GM23338 (cell line): ENCODE measurements at regions not wholly inside any gene's neighbourhood (a gene's known extent, or its start where the extent isn't known, plus 50 kb on each side); places are given as distances from the start of the nearest gene placed in this dataset.

Source experiments
- CREB1 ChIP-seq: fragments of 250-450 bp; sonication (Bioruptor Pico); IDR thresholded peaks from 2 replicates; pipeline ENCODE4 v1.5.0; 2020; ENCODE audit warnings: low read depth, mild to moderate bottlenecking, moderate library complexity
- EZH2 ChIP-seq: fragments of 200-600 bp; sonication (generic); IDR thresholded peaks from one replicate; pipeline ENCODE4 v1.8.0; 2017; ENCODE audit warnings: antibody characterized with exemption, mild to moderate bottlenecking, low read depth; ENCODE audit not compliant: unreplicated experiment
- EZH2phosphoT487 ChIP-seq: fragments of 200-600 bp; sonication (generic); IDR thresholded peaks from one replicate; pipeline ENCODE4 v1.8.1; 2018; ENCODE audit warnings: antibody characterized with exemption; ENCODE audit not compliant: unreplicated experiment
- JUNB ChIP-seq: IDR thresholded peaks from one replicate; pipeline ENCODE4 v1.6.1; 2016; ENCODE audit warnings: antibody characterized with exemption; ENCODE audit not compliant: unreplicated experiment
- NANOG ChIP-seq: IDR thresholded peaks from 2 replicates; pipeline ENCODE4 v1.6.1; 2016; ENCODE audit warnings: antibody characterized with exemption, borderline replicate concordance
- POLR2AphosphoS5 ChIP-seq: IDR thresholded peaks from 2 replicates; pipeline ENCODE4 v1.6.1; 2016; ENCODE audit warnings: antibody characterized with exemption, low read depth
- STAT1 ChIP-seq: IDR thresholded peaks from one replicate; pipeline ENCODE4 v1.6.1; 2016; ENCODE audit warnings: antibody characterized with exemption; ENCODE audit not compliant: unreplicated experiment
- ZNF114 ChIP-seq: fragments of 250-450 bp; sonication (Bioruptor Pico); IDR thresholded peaks from 2 replicates; pipeline ENCODE4 v1.5.0; 2020; ENCODE audit warnings: mild to moderate bottlenecking, moderate library complexity
- ZNF331 ChIP-seq: fragments of 250-450 bp; sonication (Bioruptor Pico); IDR thresholded peaks from 2 replicates; pipeline ENCODE4 v1.5.0; 2020; ENCODE audit warnings: low read depth, mild to moderate bottlenecking, moderate library complexity
- TF ChIP-seq, protein P1 (sequence below), 2 experiments: fragments of 200-600 bp in 1 of 2; sonication (generic) in 1 of 2; conservative IDR thresholded peaks; 2 replicates each; pipeline versions ENCODE4 v1.5.1 to v1.6.1; 2016 to 2017; ENCODE audit warnings: antibody characterized with exemption in 2 of 2, low read depth in 2 of 2, mild to moderate bottlenecking in 2 of 2, moderate library complexity in 1 of 2
- TF ChIP-seq, protein P2 (sequence below): IDR thresholded peaks from one replicate; pipeline ENCODE4 v1.6.1; 2018; ENCODE audit warnings: antibody characterized with exemption; ENCODE audit not compliant: unreplicated experiment
- TF ChIP-seq, protein P3 (sequence below): IDR thresholded peaks from 2 replicates; pipeline ENCODE4 v1.6.1; 2016; ENCODE audit warnings: antibody characterized with exemption
- TF ChIP-seq, protein P4 (sequence below): fragments of 250-450 bp; sonication (Bioruptor Pico); IDR thresholded peaks from 2 replicates; pipeline ENCODE4 v1.5.0; 2020; ENCODE audit warnings: mild to moderate bottlenecking, moderate library complexity

DNA sequence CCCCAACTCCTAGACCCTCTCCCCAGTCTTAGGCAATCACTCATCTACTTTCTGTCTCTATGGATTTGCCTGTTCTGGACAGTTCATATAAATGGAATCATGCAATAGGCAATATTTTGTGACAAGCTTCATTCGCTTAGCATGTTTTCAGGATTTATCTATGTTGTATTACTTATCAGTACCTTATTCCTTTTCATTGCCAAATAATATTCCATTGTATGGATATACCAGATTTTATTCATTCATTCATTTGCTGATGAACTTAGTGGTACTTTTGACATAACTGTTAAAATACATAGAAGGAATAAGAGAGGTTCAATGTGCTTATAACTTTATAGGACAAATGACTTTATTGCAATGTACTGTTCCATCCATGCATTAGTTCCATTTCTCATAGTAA lies 231.0 kb downstream of the SNX10 start:
- TF ChIP-seq, protein P1, sequence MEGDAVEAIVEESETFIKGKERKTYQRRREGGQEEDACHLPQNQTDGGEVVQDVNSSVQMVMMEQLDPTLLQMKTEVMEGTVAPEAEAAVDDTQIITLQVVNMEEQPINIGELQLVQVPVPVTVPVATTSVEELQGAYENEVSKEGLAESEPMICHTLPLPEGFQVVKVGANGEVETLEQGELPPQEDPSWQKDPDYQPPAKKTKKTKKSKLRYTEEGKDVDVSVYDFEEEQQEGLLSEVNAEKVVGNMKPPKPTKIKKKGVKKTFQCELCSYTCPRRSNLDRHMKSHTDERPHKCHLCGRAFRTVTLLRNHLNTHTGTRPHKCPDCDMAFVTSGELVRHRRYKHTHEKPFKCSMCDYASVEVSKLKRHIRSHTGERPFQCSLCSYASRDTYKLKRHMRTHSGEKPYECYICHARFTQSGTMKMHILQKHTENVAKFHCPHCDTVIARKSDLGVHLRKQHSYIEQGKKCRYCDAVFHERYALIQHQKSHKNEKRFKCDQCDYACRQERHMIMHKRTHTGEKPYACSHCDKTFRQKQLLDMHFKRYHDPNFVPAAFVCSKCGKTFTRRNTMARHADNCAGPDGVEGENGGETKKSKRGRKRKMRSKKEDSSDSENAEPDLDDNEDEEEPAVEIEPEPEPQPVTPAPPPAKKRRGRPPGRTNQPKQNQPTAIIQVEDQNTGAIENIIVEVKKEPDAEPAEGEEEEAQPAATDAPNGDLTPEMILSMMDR (conservative IDR thresholded peaks at IDR 0.05; ENCODE audit: low read depth in 2 of 2): no peak
- no peak for TF ChIP-seq EZH2phosphoT487
- no peak for TF ChIP-seq POLR2AphosphoS5
- TF ChIP-seq, protein P2, sequence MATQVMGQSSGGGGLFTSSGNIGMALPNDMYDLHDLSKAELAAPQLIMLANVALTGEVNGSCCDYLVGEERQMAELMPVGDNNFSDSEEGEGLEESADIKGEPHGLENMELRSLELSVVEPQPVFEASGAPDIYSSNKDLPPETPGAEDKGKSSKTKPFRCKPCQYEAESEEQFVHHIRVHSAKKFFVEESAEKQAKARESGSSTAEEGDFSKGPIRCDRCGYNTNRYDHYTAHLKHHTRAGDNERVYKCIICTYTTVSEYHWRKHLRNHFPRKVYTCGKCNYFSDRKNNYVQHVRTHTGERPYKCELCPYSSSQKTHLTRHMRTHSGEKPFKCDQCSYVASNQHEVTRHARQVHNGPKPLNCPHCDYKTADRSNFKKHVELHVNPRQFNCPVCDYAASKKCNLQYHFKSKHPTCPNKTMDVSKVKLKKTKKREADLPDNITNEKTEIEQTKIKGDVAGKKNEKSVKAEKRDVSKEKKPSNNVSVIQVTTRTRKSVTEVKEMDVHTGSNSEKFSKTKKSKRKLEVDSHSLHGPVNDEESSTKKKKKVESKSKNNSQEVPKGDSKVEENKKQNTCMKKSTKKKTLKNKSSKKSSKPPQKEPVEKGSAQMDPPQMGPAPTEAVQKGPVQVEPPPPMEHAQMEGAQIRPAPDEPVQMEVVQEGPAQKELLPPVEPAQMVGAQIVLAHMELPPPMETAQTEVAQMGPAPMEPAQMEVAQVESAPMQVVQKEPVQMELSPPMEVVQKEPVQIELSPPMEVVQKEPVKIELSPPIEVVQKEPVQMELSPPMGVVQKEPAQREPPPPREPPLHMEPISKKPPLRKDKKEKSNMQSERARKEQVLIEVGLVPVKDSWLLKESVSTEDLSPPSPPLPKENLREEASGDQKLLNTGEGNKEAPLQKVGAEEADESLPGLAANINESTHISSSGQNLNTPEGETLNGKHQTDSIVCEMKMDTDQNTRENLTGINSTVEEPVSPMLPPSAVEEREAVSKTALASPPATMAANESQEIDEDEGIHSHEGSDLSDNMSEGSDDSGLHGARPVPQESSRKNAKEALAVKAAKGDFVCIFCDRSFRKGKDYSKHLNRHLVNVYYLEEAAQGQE: no peak
- TF ChIP-seq EZH2: no peak
- TF ChIP-seq, protein P3, sequence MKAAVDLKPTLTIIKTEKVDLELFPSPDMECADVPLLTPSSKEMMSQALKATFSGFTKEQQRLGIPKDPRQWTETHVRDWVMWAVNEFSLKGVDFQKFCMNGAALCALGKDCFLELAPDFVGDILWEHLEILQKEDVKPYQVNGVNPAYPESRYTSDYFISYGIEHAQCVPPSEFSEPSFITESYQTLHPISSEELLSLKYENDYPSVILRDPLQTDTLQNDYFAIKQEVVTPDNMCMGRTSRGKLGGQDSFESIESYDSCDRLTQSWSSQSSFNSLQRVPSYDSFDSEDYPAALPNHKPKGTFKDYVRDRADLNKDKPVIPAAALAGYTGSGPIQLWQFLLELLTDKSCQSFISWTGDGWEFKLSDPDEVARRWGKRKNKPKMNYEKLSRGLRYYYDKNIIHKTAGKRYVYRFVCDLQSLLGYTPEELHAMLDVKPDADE: no peak
- TF ChIP-seq JUNB: no peak
- TF ChIP-seq, protein P4, sequence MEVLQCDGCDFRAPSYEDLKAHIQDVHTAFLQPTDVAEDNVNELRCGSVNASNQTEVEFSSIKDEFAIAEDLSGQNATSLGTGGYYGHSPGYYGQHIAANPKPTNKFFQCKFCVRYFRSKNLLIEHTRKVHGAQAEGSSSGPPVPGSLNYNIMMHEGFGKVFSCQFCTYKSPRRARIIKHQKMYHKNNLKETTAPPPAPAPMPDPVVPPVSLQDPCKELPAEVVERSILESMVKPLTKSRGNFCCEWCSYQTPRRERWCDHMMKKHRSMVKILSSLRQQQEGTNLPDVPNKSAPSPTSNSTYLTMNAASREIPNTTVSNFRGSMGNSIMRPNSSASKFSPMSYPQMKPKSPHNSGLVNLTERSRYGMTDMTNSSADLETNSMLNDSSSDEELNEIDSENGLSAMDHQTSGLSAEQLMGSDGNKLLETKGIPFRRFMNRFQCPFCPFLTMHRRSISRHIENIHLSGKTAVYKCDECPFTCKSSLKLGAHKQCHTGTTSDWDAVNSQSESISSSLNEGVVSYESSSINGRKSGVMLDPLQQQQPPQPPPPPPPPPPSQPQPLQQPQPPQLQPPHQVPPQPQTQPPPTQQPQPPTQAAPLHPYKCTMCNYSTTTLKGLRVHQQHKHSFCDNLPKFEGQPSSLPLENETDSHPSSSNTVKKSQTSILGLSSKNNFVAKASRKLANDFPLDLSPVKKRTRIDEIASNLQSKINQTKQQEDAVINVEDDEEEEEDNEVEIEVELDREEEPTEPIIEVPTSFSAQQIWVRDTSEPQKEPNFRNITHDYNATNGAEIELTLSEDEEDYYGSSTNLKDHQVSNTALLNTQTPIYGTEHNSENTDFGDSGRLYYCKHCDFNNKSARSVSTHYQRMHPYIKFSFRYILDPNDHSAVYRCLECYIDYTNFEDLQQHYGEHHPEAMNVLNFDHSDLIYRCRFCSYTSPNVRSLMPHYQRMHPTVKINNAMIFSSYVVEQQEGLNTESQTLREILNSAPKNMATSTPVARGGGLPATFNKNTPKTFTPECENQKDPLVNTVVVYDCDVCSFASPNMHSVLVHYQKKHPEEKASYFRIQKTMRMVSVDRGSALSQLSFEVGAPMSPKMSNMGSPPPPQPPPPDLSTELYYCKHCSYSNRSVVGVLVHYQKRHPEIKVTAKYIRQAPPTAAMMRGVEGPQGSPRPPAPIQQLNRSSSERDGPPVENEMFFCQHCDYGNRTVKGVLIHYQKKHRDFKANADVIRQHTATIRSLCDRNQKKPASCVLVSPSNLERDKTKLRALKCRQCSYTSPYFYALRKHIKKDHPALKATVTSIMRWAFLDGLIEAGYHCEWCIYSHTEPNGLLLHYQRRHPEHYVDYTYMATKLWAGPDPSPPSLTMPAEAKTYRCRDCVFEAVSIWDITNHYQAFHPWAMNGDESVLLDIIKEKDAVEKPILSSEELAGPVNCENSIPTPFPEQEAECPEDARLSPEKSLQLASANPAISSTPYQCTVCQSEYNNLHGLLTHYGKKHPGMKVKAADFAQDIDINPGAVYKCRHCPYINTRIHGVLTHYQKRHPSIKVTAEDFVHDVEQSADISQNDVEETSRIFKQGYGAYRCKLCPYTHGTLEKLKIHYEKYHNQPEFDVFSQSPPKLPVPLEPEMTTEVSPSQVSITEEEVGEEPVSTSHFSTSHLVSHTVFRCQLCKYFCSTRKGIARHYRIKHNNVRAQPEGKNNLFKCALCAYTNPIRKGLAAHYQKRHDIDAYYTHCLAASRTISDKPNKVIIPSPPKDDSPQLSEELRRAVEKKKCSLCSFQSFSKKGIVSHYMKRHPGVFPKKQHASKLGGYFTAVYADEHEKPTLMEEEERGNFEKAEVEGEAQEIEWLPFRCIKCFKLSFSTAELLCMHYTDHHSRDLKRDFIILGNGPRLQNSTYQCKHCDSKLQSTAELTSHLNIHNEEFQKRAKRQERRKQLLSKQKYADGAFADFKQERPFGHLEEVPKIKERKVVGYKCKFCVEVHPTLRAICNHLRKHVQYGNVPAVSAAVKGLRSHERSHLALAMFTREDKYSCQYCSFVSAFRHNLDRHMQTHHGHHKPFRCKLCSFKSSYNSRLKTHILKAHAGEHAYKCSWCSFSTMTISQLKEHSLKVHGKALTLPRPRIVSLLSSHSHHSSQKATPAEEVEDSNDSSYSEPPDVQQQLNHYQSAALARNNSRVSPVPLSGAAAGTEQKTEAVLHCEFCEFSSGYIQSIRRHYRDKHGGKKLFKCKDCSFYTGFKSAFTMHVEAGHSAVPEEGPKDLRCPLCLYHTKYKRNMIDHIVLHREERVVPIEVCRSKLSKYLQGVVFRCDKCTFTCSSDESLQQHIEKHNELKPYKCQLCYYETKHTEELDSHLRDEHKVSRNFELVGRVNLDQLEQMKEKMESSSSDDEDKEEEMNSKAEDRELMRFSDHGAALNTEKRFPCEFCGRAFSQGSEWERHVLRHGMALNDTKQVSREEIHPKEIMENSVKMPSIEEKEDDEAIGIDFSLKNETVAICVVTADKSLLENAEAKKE (CRISPR knock-in tag): no peak
- no peak for TF ChIP-seq NANOG
- TF ChIP-seq CREB1 (CRISPR knock-in tag): no peak
- no peak for TF ChIP-seq ZNF331 (CRISPR knock-in tag)
- no peak for TF ChIP-seq ZNF114 (CRISPR knock-in tag)
- no peak for TF ChIP-seq STAT1
